CD4-positive, CD25-positive, alpha-beta regulatory T cell (primary cell): ENCODE measurements at regions not wholly inside any gene's neighbourhood (a gene's known extent, or its start where the extent isn't known, plus 50 kb on each side); places are given as distances from the start of the nearest gene placed in this dataset.

Experiments
- ATAC-seq, 2 donors: fragments of 150-1000 bp; cut with Tn5 transposase; one replicate each; pipeline ENCODE4 v1.10.0; 2021; ENCODE audit warnings: low read depth in 2 of 2, moderate number of reproducible peaks in 2 of 2, moderate library complexity in 1 of 2
- DNase-seq, 3 donors: peaks; one replicate each; pipeline versions ENCODE4 v3.0.0 to v3.0.0-alpha.2; 2012 to 2022; ENCODE audit warnings: mixed read lengths in 1 of 3
- H3K27ac ChIP-seq: one replicate; pipeline ENCODE4 v1.7.0; 2013; ENCODE audit warnings: mild to moderate bottlenecking, low read length; ENCODE audit not compliant: insufficient read depth, poor library complexity, severe bottlenecking
- H3K27me3 ChIP-seq: one replicate; pipeline ENCODE4 v1.7.0; 2013; ENCODE audit warnings: low read length; ENCODE audit not compliant: control insufficient read depth, insufficient read depth
- H3K36me3 ChIP-seq: one replicate; pipeline ENCODE4 v1.7.0; 2013; ENCODE audit warnings: mild to moderate bottlenecking, low read length, moderate library complexity; ENCODE audit not compliant: control insufficient read depth, insufficient read depth
- H3K4me1 ChIP-seq: 2 replicates; pipeline ENCODE4 v1.7.0; 2013; ENCODE audit warnings: mild to moderate bottlenecking, low read length; ENCODE audit not compliant: insufficient read depth, control insufficient read depth, poor library complexity, severe bottlenecking
- H3K4me3 ChIP-seq: one replicate; pipeline ENCODE4 v1.7.0; 2013; ENCODE audit warnings: low read depth, mild to moderate bottlenecking, low read length, moderate library complexity
- H3K9me3 ChIP-seq, 2 experiments: 1 replicate in 1 of 2; 2 replicates in 1 of 2; pipeline ENCODE4 v1.7.0; 2013; ENCODE audit warnings: low read length in 2 of 2, mild to moderate bottlenecking in 1 of 2, moderate library complexity in 1 of 2; ENCODE audit not compliant: control insufficient read depth in 2 of 2
- H3K27ac Mint-ChIP-seq, 3 donors: one replicate each; pipeline ENCODE4 v1.8.0; 2020 to 2022; ENCODE audit warnings: mild to moderate bottlenecking in 3 of 3, mixed read lengths in 3 of 3, moderate library complexity in 2 of 3
- H3K27me3 Mint-ChIP-seq: one replicate; pipeline ENCODE4 v1.8.0; 2022; ENCODE audit warnings: mild to moderate bottlenecking, mixed read lengths
- H3K36me3 Mint-ChIP-seq: one replicate; pipeline ENCODE4 v1.8.0; 2020; ENCODE audit warnings: mixed read lengths
- H3K4me1 Mint-ChIP-seq, 4 donors: one replicate each; pipeline ENCODE4 v1.8.0; 2020 to 2022; ENCODE audit warnings: mixed read lengths in 4 of 4, mild to moderate bottlenecking in 1 of 4
- H3K4me3 Mint-ChIP-seq, 4 donors: one replicate each; pipeline ENCODE4 v1.8.0; 2020 to 2022; ENCODE audit warnings: mild to moderate bottlenecking in 4 of 4, mixed read lengths in 4 of 4, moderate library complexity in 3 of 4
- H3K9me3 Mint-ChIP-seq, 7 donors: one replicate each; pipeline ENCODE4 v1.8.0; 2020 to 2022; ENCODE audit warnings: mixed read lengths in 7 of 7, mild to moderate bottlenecking in 3 of 7, moderate library complexity in 2 of 7

- ATAC-seq (no peak), DNase-seq (no peak)
- Mint-ChIP-seq H3K4me3 (no peak overlapping the region), H3K4me1 (no peaks in the 10 kb centered on the region), H3K27me3 (no peaks in the 10 kb centered on the region), H3K36me3 (no peaks in the 10 kb centered on the region), H3K9me3 (peaks cover 0 to 3% (median 0%) of the 10 kb centered on the region in 7 donors), H3K27ac (no peak overlapping the region)
- no peaks in the 10 kb centered on the region for H3K36me3 ChIP-seq
- H3K9me3 ChIP-seq = no peaks in the 10 kb centered on the region
- no peak overlapping the region for H3K4me3 ChIP-seq
- no peaks in the 10 kb centered on the region for H3K27me3 ChIP-seq
- no peaks in the 10 kb centered on the region for H3K4me1 ChIP-seq
- no peak overlapping the region for H3K27ac ChIP-seq
These were observed 248.3 kb upstream of the DOK6 start for GRCh38 chr18:69152436-69152835.

- Mint-ChIP-seq H3K36me3 (no peaks in the 10 kb centered on the region), H3K9me3 (peaks cover 0 to 6% (median 1%) of the 10 kb centered on the region in 7 donors), H3K27me3 (no peaks in the 10 kb centered on the region), H3K4me3 (no peak overlapping the region), H3K27ac (no peak overlapping the region), H3K4me1 (no peaks in the 10 kb centered on the region)
- no peaks in the 10 kb centered on the region for H3K36me3 ChIP-seq
- H3K4me3 ChIP-seq = no peak overlapping the region
- ATAC-seq (no peak), DNase-seq (no peak)
- H3K9me3 ChIP-seq = no peaks in the 10 kb centered on the region
- H3K27me3 ChIP-seq = no peaks in the 10 kb centered on the region
- no peaks in the 10 kb centered on the region for H3K4me1 ChIP-seq
- no peak overlapping the region for H3K27ac ChIP-seq
These were observed 242.8 kb upstream of the DOK6 start for GRCh38 chr18:69157906-69158305.

- Mint-ChIP-seq H3K27me3 (no peaks in the 10 kb centered on the region), H3K9me3 (peaks cover 0 to 6% (median 1%) of the 10 kb centered on the region in 7 donors), H3K4me1 (no peaks in the 10 kb centered on the region), H3K27ac (no peak overlapping the region), H3K36me3 (no peaks in the 10 kb centered on the region), H3K4me3 (no peak overlapping the region)
- H3K36me3 ChIP-seq = no peaks in the 10 kb centered on the region
- no peaks in the 10 kb centered on the region for H3K4me1 ChIP-seq
- DNase-seq = no peak
- ATAC-seq = no peak
- no peak overlapping the region for H3K4me3 ChIP-seq
- H3K27ac ChIP-seq = no peak overlapping the region
- no peaks in the 10 kb centered on the region for H3K27me3 ChIP-seq
- no peaks in the 10 kb centered on the region for H3K9me3 ChIP-seq
These were observed 241.7 kb upstream of the DOK6 start for GRCh38 chr18:69158944-69159343.

GRCh38 chr18:69161383-69162028 is 239.2 kb upstream of the DOK6 start:
- no peak for DNase-seq
- H3K27me3 Mint-ChIP-seq = no peaks in the 10 kb centered on the region
- H3K36me3 ChIP-seq = no peaks in the 10 kb centered on the region
- no peaks in the 10 kb centered on the region for H3K9me3 ChIP-seq
- H3K4me3 Mint-ChIP-seq = no peak overlapping the region
- H3K27me3 ChIP-seq = no peaks in the 10 kb centered on the region
- no peak overlapping the region for H3K27ac Mint-ChIP-seq
- H3K4me1 Mint-ChIP-seq = no peaks in the 10 kb centered on the region
- no peaks in the 10 kb centered on the region for H3K36me3 Mint-ChIP-seq
- H3K4me1 ChIP-seq = no peaks in the 10 kb centered on the region
- no peak overlapping the region for H3K4me3 ChIP-seq
- ATAC-seq = no peak
- no peak overlapping the region for H3K27ac ChIP-seq
- peaks cover 0 to 5% (median 1%) of the 10 kb centered on the region in 7 donors for H3K9me3 Mint-ChIP-seq

GRCh38 chr18:69162649-69163048 is 238.0 kb upstream of the DOK6 start:
- Histone ChIP-seq H3K4me1 (no peaks in the 10 kb centered on the region), H3K9me3 (no peaks in the 10 kb centered on the region), H3K27me3 (no peaks in the 10 kb centered on the region), H3K4me3 (no peak overlapping the region), H3K36me3 (no peaks in the 10 kb centered on the region), H3K27ac (no peak overlapping the region)
- DNase-seq (no peak), ATAC-seq (no peak)
- no peak overlapping the region for H3K4me3 Mint-ChIP-seq
- no peaks in the 10 kb centered on the region for H3K36me3 Mint-ChIP-seq
- peaks cover 0 to 8% (median 1%) of the 10 kb centered on the region in 7 donors for H3K9me3 Mint-ChIP-seq
- H3K4me1 Mint-ChIP-seq = no peaks in the 10 kb centered on the region
- no peak overlapping the region for H3K27ac Mint-ChIP-seq
- no peaks in the 10 kb centered on the region for H3K27me3 Mint-ChIP-seq

GRCh38 chr18:69172046-69172445 is 228.6 kb upstream of the DOK6 start:
- H3K27ac ChIP-seq = no peak overlapping the region
- no peak overlapping the region for H3K4me3 ChIP-seq
- DNase-seq (no peak), ATAC-seq (no peak)
- H3K4me1 Mint-ChIP-seq = no peaks in the 10 kb centered on the region
- no peaks in the 10 kb centered on the region for H3K9me3 ChIP-seq
- no peak overlapping the region for H3K27ac Mint-ChIP-seq
- no peaks in the 10 kb centered on the region for H3K27me3 ChIP-seq
- no peaks in the 10 kb centered on the region for H3K36me3 Mint-ChIP-seq
- H3K4me1 ChIP-seq = no peaks in the 10 kb centered on the region
- peaks cover 0 to 5% (median 0%) of the 10 kb centered on the region in 7 donors for H3K9me3 Mint-ChIP-seq
- H3K27me3 Mint-ChIP-seq = no peaks in the 10 kb centered on the region
- H3K36me3 ChIP-seq = no peaks in the 10 kb centered on the region
- no peak overlapping the region for H3K4me3 Mint-ChIP-seq

- no peaks in the 10 kb centered on the region for H3K36me3 ChIP-seq
- H3K9me3 ChIP-seq = no peaks in the 10 kb centered on the region
- no peak for DNase-seq
- Mint-ChIP-seq H3K27ac (no peak overlapping the region), H3K4me3 (no peak overlapping the region), H3K4me1 (no peaks in the 10 kb centered on the region), H3K9me3 (peaks cover 0 to 6% (median 0%) of the 10 kb centered on the region in 7 donors), H3K36me3 (no peaks in the 10 kb centered on the region), H3K27me3 (no peaks in the 10 kb centered on the region)
- no peaks in the 10 kb centered on the region for H3K27me3 ChIP-seq
- ATAC-seq = no peak
- no peak overlapping the region for H3K27ac ChIP-seq
- no peaks in the 10 kb centered on the region for H3K4me1 ChIP-seq
- H3K4me3 ChIP-seq = no peak overlapping the region
These were observed 225.0 kb upstream of the DOK6 start for GRCh38 chr18:69175681-69176080.

- no peaks in the 10 kb centered on the region for H3K4me1 Mint-ChIP-seq
- no peaks in the 10 kb centered on the region for H3K27me3 Mint-ChIP-seq
- Histone ChIP-seq H3K27ac (no peak overlapping the region), H3K9me3 (no peaks in the 10 kb centered on the region), H3K27me3 (no peaks in the 10 kb centered on the region), H3K36me3 (no peaks in the 10 kb centered on the region), H3K4me1 (no peaks in the 10 kb centered on the region), H3K4me3 (no peak overlapping the region)
- H3K4me3 Mint-ChIP-seq = no peak overlapping the region
- no peaks in the 10 kb centered on the region for H3K36me3 Mint-ChIP-seq
- ATAC-seq (no peak), DNase-seq (no peak)
- peaks cover 0 to 6% (median 1%) of the 10 kb centered on the region in 7 donors for H3K9me3 Mint-ChIP-seq
- H3K27ac Mint-ChIP-seq = no peak overlapping the region
These were observed 223.9 kb upstream of the DOK6 start for GRCh38 chr18:69176741-69177140.
